H1 (cell line): ENCODE measurements at regions not wholly inside any gene's neighbourhood (a gene's known extent, or its start where the extent isn't known, plus 50 kb on each side); places are given as distances from the start of the nearest gene placed in this dataset.

Experiments used
- CTCF ChIA-PET: fragments of 300-600 bp; sonication (Branson Sonifier 250); formaldehyde crosslinking; loops from one replicate; lab custom pipeline; 2021; ENCODE audit not compliant: partially characterized antibody; lab: Charles Lee
- POLR2A ChIA-PET: fragments of 300-600 bp; sonication (Branson Sonifier 250); formaldehyde crosslinking; loops from one replicate; lab custom pipeline; 2021; ENCODE audit warnings: inconsistent platforms; ENCODE audit not compliant: partially characterized antibody; lab: Charles Lee
- DNase-seq, 2 experiments: peaks; one replicate each; pipeline versions ENCODE4 v3.0.0 to v3.0.0-alpha.2; 2010 to 2022; ENCODE audit warnings: low spot score in 2 of 2, low read depth in 1 of 2, mixed read lengths in 1 of 2
- FAIRE-seq: peaks from 2 replicates; lab custom pipeline; 2011; peaks lifted over from hg19 to GRCh38; lab: Jason Lieb, UNC
- H2AFZ ChIP-seq: 2 replicates; pipeline ENCODE4 v1.8.1; 2012; ENCODE audit warnings: low read length, inconsistent platforms
- H2AK5ac ChIP-seq: 2 replicates; pipeline ENCODE4 v1.6.1; 2013; ENCODE audit warnings: low read depth, low read length
- H2BK120ac ChIP-seq: replicated peaks from 2 replicates; pipeline ENCODE3; 2013; ENCODE audit warnings: low read depth, low read length, inconsistent platforms
- H2BK12ac ChIP-seq: 2 replicates; pipeline ENCODE4 v1.6.1; 2013; ENCODE audit warnings: low read depth, low read length
- H2BK15ac ChIP-seq: 2 replicates; pipeline ENCODE4 v1.6.1; 2013; ENCODE audit warnings: low read length
- H2BK20ac ChIP-seq: 2 replicates; pipeline ENCODE4 v1.6.1; 2013; ENCODE audit warnings: low read length
- H2BK5ac ChIP-seq: 2 replicates; pipeline ENCODE4 v1.6.1; 2013; ENCODE audit warnings: low read depth, low read length
- H3K14ac ChIP-seq: 2 replicates; pipeline ENCODE4 v1.6.1; 2013; ENCODE audit warnings: inconsistent platforms; ENCODE audit not compliant: insufficient read length
- H3K18ac ChIP-seq: 2 replicates; pipeline ENCODE4 v1.6.1; 2013; ENCODE audit warnings: low read length; ENCODE audit errors: extremely low read depth
- H3K23ac ChIP-seq: 2 replicates; pipeline ENCODE4 v1.6.1; 2013; ENCODE audit warnings: inconsistent platforms; ENCODE audit not compliant: insufficient read length
- H3K23me2 ChIP-seq: 2 replicates; pipeline ENCODE4 v1.6.1; 2013; ENCODE audit warnings: low read depth, low read length
- H3K27ac ChIP-seq: 2 replicates; pipeline ENCODE4 v1.6.1; 2011; ENCODE audit warnings: low read depth, low read length, inconsistent platforms
- H3K27me3 ChIP-seq, 4 experiments: replicated peaks in 1 of 4; 1 replicate in 1 of 4; 2 replicates in 3 of 4; pipeline versions ENCODE4 v1.6.1 to v1.8.1; 2011 to 2013; ENCODE audit warnings: low read length in 3 of 4, mild to moderate bottlenecking in 3 of 4, inconsistent platforms in 2 of 4, mixed read lengths in 2 of 4, moderate library complexity in 1 of 4; ENCODE audit not compliant: control insufficient read depth in 3 of 4, insufficient read depth in 3 of 4; ENCODE audit errors: extremely low read depth in 1 of 4
- H3K36me3 ChIP-seq, 4 experiments: 2 replicates each; pipeline versions ENCODE4 v1.6.1 to v1.8.1; 2011 to 2013; ENCODE audit warnings: mild to moderate bottlenecking in 4 of 4, low read length in 3 of 4, moderate library complexity in 2 of 4, control low read depth in 1 of 4, inconsistent platforms in 1 of 4; ENCODE audit not compliant: insufficient read depth in 4 of 4, control insufficient read depth in 2 of 4
- H3K4ac ChIP-seq: replicated peaks from 2 replicates; pipeline ENCODE3; 2013; ENCODE audit warnings: low read length, low read depth, mixed read lengths, inconsistent platforms; ENCODE audit not compliant: insufficient read length
- H3K4me1 ChIP-seq, 4 experiments: replicated peaks in 1 of 4; 1 replicate in 1 of 4; 2 replicates in 3 of 4; pipeline versions ENCODE4 v1.6.1 to v1.8.1; 2011 to 2013; ENCODE audit warnings: low read length in 3 of 4, inconsistent platforms in 2 of 4, mixed read lengths in 1 of 4; ENCODE audit not compliant: insufficient read depth in 4 of 4, control insufficient read depth in 3 of 4
- H3K4me2 ChIP-seq, 2 experiments: 2 replicates each; pipeline versions ENCODE4 v1.6.1 to v1.8.1; 2011 to 2013; ENCODE audit warnings: low read depth in 2 of 2, low read length in 2 of 2, control low read depth in 1 of 2, inconsistent platforms in 1 of 2, mild to moderate bottlenecking in 1 of 2; ENCODE audit not compliant: insufficient read depth in 1 of 2
- H3K4me3 ChIP-seq, 4 experiments: fragments of 200-600, 300-600 bp in 1 of 4; sonication (generic), shearing (Covaris generic), sonication (Bioruptor Twin) in 1 of 4; 2 replicates each; pipeline versions ENCODE4 v1.5.1 to v1.8.1; 2011 to 2016; ENCODE audit warnings: low read length in 4 of 4, low read depth in 3 of 4, control low read depth in 2 of 4, inconsistent platforms in 2 of 4, mild to moderate bottlenecking in 2 of 4, mixed read lengths in 1 of 4, moderate library complexity in 1 of 4; ENCODE audit not compliant: insufficient read depth in 2 of 4; ENCODE audit errors: extremely low read depth in 1 of 4
- H3K56ac ChIP-seq: replicated peaks from 2 replicates; pipeline ENCODE3; 2013; ENCODE audit warnings: low read depth, mild to moderate bottlenecking, mixed read lengths, low read length, inconsistent platforms; ENCODE audit not compliant: insufficient read length
- H3K79me1 ChIP-seq: 2 replicates; pipeline ENCODE4 v1.6.1; 2013; ENCODE audit warnings: low read depth, low read length, control low read depth
- H3K79me2 ChIP-seq, 2 experiments: 2 replicates each; pipeline versions ENCODE4 v1.6.1 to v1.8.1; 2012 to 2013; ENCODE audit warnings: low read length in 2 of 2, mild to moderate bottlenecking in 2 of 2, inconsistent platforms in 1 of 2; ENCODE audit not compliant: insufficient read depth in 2 of 2, control insufficient read depth in 1 of 2
- H3K9ac ChIP-seq, 4 experiments: replicated peaks in 1 of 4; 1 replicate in 1 of 4; 2 replicates in 3 of 4; pipeline versions ENCODE4 v1.6.1 to v1.8.1; 2011 to 2013; ENCODE audit warnings: low read depth in 3 of 4, low read length in 3 of 4, control low read depth in 2 of 4, mild to moderate bottlenecking in 2 of 4, moderate library complexity in 2 of 4, inconsistent platforms in 1 of 4; ENCODE audit errors: extremely low read depth in 1 of 4
- H3K9me3 ChIP-seq, 2 experiments: 2 replicates each; pipeline versions ENCODE4 v1.6.1 to v1.8.1; 2012 to 2013; ENCODE audit warnings: mild to moderate bottlenecking in 2 of 2, moderate library complexity in 2 of 2, control low read depth in 1 of 2, inconsistent platforms in 1 of 2, low read depth in 1 of 2, low read length in 1 of 2, mixed read lengths in 1 of 2; ENCODE audit not compliant: insufficient read depth in 2 of 2
- H4K20me1 ChIP-seq, 2 experiments: replicated peaks in 1 of 2; 2 replicates each; pipeline versions ENCODE3 to v1.8.1; 2011 to 2013; ENCODE audit warnings: inconsistent platforms in 2 of 2, low read length in 2 of 2, mild to moderate bottlenecking in 1 of 2; ENCODE audit not compliant: insufficient read depth in 2 of 2, control insufficient read depth in 1 of 2
- H4K5ac ChIP-seq: 2 replicates; pipeline ENCODE4 v1.6.1; 2013; ENCODE audit warnings: low read length, low read depth, mixed read lengths, inconsistent platforms; ENCODE audit not compliant: insufficient read length
- H4K8ac ChIP-seq: 2 replicates; pipeline ENCODE4 v1.8.0; 2013; ENCODE audit warnings: mild to moderate bottlenecking, moderate library complexity, low read length, inconsistent platforms; ENCODE audit not compliant: insufficient read depth; ENCODE audit errors: extremely low read depth
- H4K91ac ChIP-seq: replicated peaks from 2 replicates; pipeline ENCODE3; 2013; ENCODE audit warnings: low read length, mixed read lengths, inconsistent platforms; ENCODE audit not compliant: insufficient read length
- WGBS, 2 experiments: shearing (Covaris generic) in 1 of 2; methylation state at CpG; one replicate each; pipeline versions ENCODE4 v1.1.6 to v1.1.7; 2013 to 2015; ENCODE audit warnings: low lambda C conversion rate in 2 of 2, mixed read lengths in 2 of 2, inconsistent platforms in 1 of 2, low coverage in 1 of 2, missing lambda C conversion rate in 1 of 2; ENCODE audit not compliant: insufficient replicate concordance in 2 of 2, insufficient coverage in 1 of 2, insufficient read length in 1 of 2; ENCODE audit errors: extremely low coverage in 1 of 2, missing lambda C conversion rate in 1 of 2; 5-methylcytosine and 5-hydroxymethylcytosine counted together

- ChIA-PET POLR2A (no interaction called here), CTCF (interaction anchor here (0.9 to 1.5 kb wide), 5 partner anchors 10 to 111 kb away, joined by 3 to 4 read pairs (median 4); no protein-coding TSS in a partner anchor)
- H2BK20ac ChIP-seq = no peak overlapping the region
- no peak overlapping the region for H4K91ac ChIP-seq
- no peak overlapping the region for H2BK12ac ChIP-seq
- H3K79me1 ChIP-seq = no peaks in the 10 kb centered on the region
- no peak overlapping the region for H3K56ac ChIP-seq
- no peak overlapping the region for H3K4me3 ChIP-seq
- no peak overlapping the region for H2BK5ac ChIP-seq
- no peak overlapping the region for H3K23ac ChIP-seq
- H3K14ac ChIP-seq = no peak overlapping the region
- no peak for FAIRE-seq
- H4K20me1 ChIP-seq = no peaks in the 10 kb centered on the region
- no peak overlapping the region for H4K8ac ChIP-seq
- no peaks in the 10 kb centered on the region for H3K79me2 ChIP-seq
- no peak overlapping the region for H2BK15ac ChIP-seq
- no peak overlapping the region for H3K18ac ChIP-seq
- no peak overlapping the region for H2AK5ac ChIP-seq
- no peaks in the 10 kb centered on the region for H3K36me3 ChIP-seq
- H3K27ac ChIP-seq = no peak overlapping the region
- no peaks in the 10 kb centered on the region for H3K27me3 ChIP-seq
- H3K4me2 ChIP-seq = no peak overlapping the region
- H3K9me3 ChIP-seq = peaks cover 3% of the 10 kb centered on the region in 2 experiments; a peak in 1 of 4 replicates
- H3K4me1 ChIP-seq = no peaks in the 10 kb centered on the region
- no peaks in the 10 kb centered on the region; the same call in 1 of the 2 replicates for H3K23me2 ChIP-seq
- H2AFZ ChIP-seq = peak overlapping the region; percentile 30; the same call in 1 of the 2 replicates
- H4K5ac ChIP-seq = no peak overlapping the region
- WGBS, 2 experiments = 94% methylated on average over 4 of the region's 4 CpGs; no CpG with 5 or more reads in 1 of the 2 experiments
- H3K9ac ChIP-seq = no peak overlapping the region
- H2BK120ac ChIP-seq = no peak overlapping the region
- no peak for DNase-seq
- no peak overlapping the region for H3K4ac ChIP-seq
Measured at GRCh38 chr5:174807471-174807870, 83.1 kb downstream of the MSX2 start.
